ENCODE measurements at regions not wholly inside any gene's neighbourhood (a gene's known extent, or its start where the extent isn't known, plus 50 kb on each side); places are given as distances from the start of the nearest gene placed in this dataset.
"Not testable (repeated sequence)": the region's sequence is repeated elsewhere in the genome, so short reads cannot be mapped to it uniquely, and the experiment has no call there.

DNA sequence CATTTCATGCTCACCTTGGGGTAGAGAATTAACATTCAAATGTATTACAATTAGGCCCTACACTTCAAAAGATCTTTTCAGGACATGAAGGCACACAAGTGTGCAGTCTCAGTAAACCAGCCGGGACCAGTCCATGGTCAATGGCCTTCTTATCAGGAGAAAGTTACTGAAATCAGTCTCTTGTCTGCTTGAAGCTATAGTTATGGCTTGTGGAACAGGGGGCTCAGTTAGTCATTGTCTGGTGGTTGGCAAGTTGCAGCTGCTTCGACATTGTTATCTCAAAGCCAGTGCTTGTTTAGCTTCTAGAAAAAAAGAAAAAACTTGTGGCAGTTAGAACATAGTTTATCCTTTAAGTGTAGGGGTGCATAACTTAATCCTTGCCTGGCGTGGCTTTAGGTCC is 213.1 kb upstream of the ACO1 start:
- TF ChIP-seq, protein P1, sequence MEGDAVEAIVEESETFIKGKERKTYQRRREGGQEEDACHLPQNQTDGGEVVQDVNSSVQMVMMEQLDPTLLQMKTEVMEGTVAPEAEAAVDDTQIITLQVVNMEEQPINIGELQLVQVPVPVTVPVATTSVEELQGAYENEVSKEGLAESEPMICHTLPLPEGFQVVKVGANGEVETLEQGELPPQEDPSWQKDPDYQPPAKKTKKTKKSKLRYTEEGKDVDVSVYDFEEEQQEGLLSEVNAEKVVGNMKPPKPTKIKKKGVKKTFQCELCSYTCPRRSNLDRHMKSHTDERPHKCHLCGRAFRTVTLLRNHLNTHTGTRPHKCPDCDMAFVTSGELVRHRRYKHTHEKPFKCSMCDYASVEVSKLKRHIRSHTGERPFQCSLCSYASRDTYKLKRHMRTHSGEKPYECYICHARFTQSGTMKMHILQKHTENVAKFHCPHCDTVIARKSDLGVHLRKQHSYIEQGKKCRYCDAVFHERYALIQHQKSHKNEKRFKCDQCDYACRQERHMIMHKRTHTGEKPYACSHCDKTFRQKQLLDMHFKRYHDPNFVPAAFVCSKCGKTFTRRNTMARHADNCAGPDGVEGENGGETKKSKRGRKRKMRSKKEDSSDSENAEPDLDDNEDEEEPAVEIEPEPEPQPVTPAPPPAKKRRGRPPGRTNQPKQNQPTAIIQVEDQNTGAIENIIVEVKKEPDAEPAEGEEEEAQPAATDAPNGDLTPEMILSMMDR (IDR thresholded peaks at IDR 0.05; ENCODE audit: control extremely low read depth, extremely low read depth, low read depth, missing control alignments), result no peak
- ChIA-PET CTCF (interaction anchor here (1.1 to 1.7 kb wide), 5 partner anchors 8 to 76 kb away, joined by 3 to 4 read pairs (median 4); no protein-coding TSS in a partner anchor), POLR2A (interaction anchor here (0.6 kb wide), 1 partner anchor 46 kb away, joined by 5 read pairs; no protein-coding TSS in a partner anchor)
- no peak for DNase-seq (ENCODE audit: extremely low spot score)

DNA sequence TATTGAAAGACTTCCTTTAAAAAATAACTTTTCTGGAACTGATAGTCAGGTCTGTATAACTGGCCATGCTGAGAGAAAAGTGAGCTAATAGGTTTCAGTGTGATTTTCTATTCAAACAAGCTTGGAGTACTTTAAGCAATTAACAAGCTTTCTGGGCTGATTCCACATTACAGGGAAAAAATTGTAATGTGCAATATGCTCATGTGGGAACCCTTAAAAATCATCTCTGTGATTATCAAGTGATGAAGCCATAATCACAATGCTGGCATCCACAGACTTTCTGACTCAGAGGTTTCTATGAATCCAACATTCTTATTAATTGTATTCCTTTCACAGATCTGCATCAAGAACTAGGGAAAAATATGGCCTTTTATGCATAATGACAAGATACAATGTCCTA is 212.2 kb upstream of the ACO1 start:
- TF ChIP-seq, protein P1 (IDR thresholded peaks at IDR 0.05; ENCODE audit: control extremely low read depth, extremely low read depth, low read depth, missing control alignments), result no peak
- no peak for DNase-seq (ENCODE audit: extremely low spot score)
- POLR2A ChIA-PET, result no interaction called here
- CTCF ChIA-PET, result interaction anchor here (1.2 to 1.7 kb wide), 2 partner anchors 23 to 38 kb away, joined by 3 to 4 read pairs; no protein-coding TSS in a partner anchor

DNA sequence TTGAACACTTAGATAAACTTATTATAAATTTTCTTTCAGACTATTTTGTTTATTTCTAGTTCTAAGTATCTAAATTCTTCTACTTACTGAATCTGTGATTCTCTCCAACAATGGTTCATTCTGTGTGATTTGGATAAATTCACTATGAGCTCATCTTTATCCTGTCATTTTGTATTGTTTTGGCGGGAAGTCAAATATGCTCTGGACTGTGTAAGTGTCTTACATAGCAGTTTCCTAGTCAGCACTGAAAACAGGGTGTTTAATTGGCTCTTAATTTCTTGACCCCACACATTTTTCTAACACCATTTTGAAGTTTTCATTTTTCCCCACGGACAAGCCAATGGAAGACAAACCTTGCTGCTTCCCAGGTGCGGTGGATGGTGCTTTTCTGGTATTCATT is 207.0 kb upstream of the ACO1 start:
- ChIA-PET POLR2A (no interaction called here), CTCF (no interaction called here)
- TF ChIP-seq, protein P1 (IDR thresholded peaks at IDR 0.05; ENCODE audit: control extremely low read depth, extremely low read depth, low read depth, missing control alignments), result no peak
- DNase-seq (ENCODE audit: extremely low spot score), result no peak

DNA sequence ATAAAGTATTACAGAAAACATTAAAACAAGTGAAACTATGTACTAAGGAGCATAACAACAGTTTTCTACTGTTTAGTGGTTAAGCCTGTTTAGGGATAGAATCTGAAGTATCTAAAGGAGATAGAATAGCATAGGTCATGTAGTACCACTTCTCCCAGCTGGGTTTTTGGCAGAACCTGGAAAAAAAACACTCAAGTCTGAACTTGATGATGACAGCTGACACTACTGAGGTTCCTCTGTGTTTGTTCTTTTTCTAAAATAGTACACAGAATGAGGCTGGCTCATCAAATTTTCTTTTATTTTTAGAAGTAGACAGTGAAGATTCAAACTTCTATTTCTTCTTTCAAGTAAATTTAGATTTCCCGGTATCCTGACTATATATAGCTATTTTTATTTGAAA is 203.8 kb upstream of the ACO1 start:
- ChIA-PET POLR2A (no interaction called here), CTCF (interaction anchor here (0.9 kb wide), 1 partner anchor 9 kb away, joined by 4 read pairs; no protein-coding TSS in a partner anchor)
- TF ChIP-seq, protein P1 (IDR thresholded peaks at IDR 0.05; ENCODE audit: control extremely low read depth, extremely low read depth, low read depth, missing control alignments), result no peak
- no peak for DNase-seq (ENCODE audit: extremely low spot score)

DNA sequence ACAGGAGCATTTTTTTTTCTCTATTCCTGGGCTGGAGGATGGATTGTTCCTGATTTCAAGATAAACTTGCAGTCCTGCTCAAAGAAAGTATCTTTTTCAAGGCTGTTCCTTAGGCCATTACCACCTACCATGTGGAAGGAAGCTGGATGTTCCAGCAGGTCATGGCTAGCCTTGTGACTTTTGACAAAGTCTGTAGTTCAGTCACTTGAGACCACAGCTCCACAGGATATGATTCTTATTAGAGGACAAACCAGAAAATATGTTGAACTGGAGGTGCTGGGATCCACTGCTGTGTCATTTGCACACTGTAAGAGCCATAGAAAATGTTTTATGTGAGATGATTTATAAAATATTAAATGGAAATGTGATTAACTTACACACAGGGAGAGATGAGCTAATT is 184.2 kb upstream of the ACO1 start:
- CTCF ChIA-PET, result interaction anchor here (0.9 to 1.1 kb wide), 2 partner anchors 9 to 18 kb away, joined by 3 read pairs; no protein-coding TSS in a partner anchor
- no peak for DNase-seq (ENCODE audit: extremely low spot score)
- POLR2A ChIA-PET, result no interaction called here

DNA sequence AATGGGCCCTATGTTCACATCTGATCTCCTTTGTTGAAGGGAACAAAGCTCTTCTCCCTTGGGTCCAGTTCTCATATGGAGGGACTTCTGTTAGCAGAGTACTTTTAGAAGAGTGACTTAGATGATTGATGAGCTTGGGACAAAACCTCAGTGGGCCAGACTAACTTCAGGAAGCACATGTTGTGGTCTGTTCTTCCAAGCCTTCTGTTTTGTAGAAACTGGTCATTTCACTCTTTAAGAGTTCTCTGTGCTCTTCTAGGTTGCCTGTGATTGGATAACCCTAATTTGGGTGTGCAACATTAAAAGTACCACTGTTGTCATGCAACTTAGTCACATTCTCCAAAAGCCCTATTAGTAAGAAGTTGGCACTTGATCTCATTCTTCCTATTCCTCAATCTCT is 183.5 kb upstream of the ACO1 start:
- DNase-seq (ENCODE audit: extremely low spot score), result no peak
- POLR2A ChIA-PET, result no interaction called here
- CTCF ChIA-PET, result interaction anchor here (0.9 to 1.1 kb wide), 2 partner anchors 9 to 19 kb away, joined by 3 read pairs; no protein-coding TSS in a partner anchor
- TF ChIP-seq, protein P1 (IDR thresholded peaks at IDR 0.05; ENCODE audit: control extremely low read depth, extremely low read depth, low read depth, missing control alignments), result no peak

More for the DNA sequence above, 184.2 kb upstream of the ACO1 start:
- TF ChIP-seq, protein P1 (IDR thresholded peaks at IDR 0.05; ENCODE audit: control extremely low read depth, extremely low read depth, low read depth, missing control alignments), result no peak

DNA sequence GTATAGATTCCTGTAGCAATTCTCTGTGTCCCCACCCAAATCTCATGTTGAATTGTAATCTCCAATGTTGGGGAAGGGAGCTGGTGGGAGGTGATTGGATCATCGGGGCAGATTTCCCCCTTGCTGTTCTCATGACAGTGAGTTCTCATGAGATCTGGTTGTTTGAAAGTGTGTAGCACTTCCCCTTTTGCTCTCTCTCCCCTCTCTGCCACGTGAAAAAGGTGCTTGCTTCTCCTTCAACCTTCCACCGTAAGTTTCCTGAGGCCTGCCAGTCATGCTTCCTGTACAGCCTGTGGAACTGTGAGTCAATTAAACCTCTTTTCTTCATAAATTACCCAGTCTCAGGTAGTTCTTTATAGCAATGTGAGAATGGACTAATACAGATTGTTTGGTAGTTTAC is 175.3 kb upstream of the ACO1 start:
- DNase-seq (ENCODE audit: extremely low spot score); POLR2A ChIA-PET: not testable (repeated sequence)
- CTCF ChIA-PET, result interaction anchor here (1.0 to 2.1 kb wide), 3 partner anchors 8 to 43 kb away, joined by 3 to 4 read pairs (median 3); no protein-coding TSS in a partner anchor

All from GM10248 (cell line).